ENCODE measurements at regions not wholly inside any gene's neighbourhood (a gene's known extent, or its start where the extent isn't known, plus 50 kb on each side); places are given as distances from the start of the nearest gene placed in this dataset.

- Mint-ChIP-seq H3K4me1 (no peaks in the 10 kb centered on the region), H3K9me3 (peaks cover 24% of the 10 kb centered on the region), H3K27ac (no peak overlapping the region), H3K27me3 (ENCODE audit: low read depth, poor library complexity) (no peaks in the 10 kb centered on the region), H3K4me3 (no peak overlapping the region), H3K36me3 (ENCODE audit: low read depth) (no peaks in the 10 kb centered on the region)
- no peak for TF ChIP-seq CTCF (IDR thresholded peaks at IDR 0.05)
- DNase-seq, result no peak
These were observed 191.9 kb downstream of the RND3 start for GRCh38 chr2:150295544-150295943.

GRCh38 chr2:150293771-150294170, 193.7 kb downstream of the RND3 start:
- Mint-ChIP-seq H3K4me3 (no peak overlapping the region), H3K27me3 (ENCODE audit: low read depth, poor library complexity) (no peaks in the 10 kb centered on the region), H3K4me1 (no peaks in the 10 kb centered on the region), H3K36me3 (ENCODE audit: low read depth) (no peaks in the 10 kb centered on the region), H3K27ac (no peak overlapping the region), H3K9me3 (peaks cover 9% of the 10 kb centered on the region)
- DNase-seq, result no peak
- no peak for TF ChIP-seq CTCF (IDR thresholded peaks at IDR 0.05)

GRCh38 chr2:150292807-150293206, 194.7 kb downstream of the RND3 start:
- TF ChIP-seq CTCF (IDR thresholded peaks at IDR 0.05), result no peak
- Mint-ChIP-seq H3K36me3 (ENCODE audit: low read depth) (no peaks in the 10 kb centered on the region), H3K4me3 (no peak overlapping the region), H3K4me1 (no peaks in the 10 kb centered on the region), H3K9me3 (peaks cover 9% of the 10 kb centered on the region), H3K27me3 (ENCODE audit: low read depth, poor library complexity) (no peaks in the 10 kb centered on the region), H3K27ac (no peak overlapping the region)
- DNase-seq, result no peak

- Mint-ChIP-seq H3K9me3 (peaks cover 9% of the 10 kb centered on the region), H3K27me3 (ENCODE audit: low read depth, poor library complexity) (no peaks in the 10 kb centered on the region), H3K4me3 (no peak overlapping the region), H3K27ac (no peak overlapping the region), H3K4me1 (no peaks in the 10 kb centered on the region), H3K36me3 (ENCODE audit: low read depth) (no peaks in the 10 kb centered on the region)
- TF ChIP-seq CTCF (IDR thresholded peaks at IDR 0.05), result no peak
- no peak for DNase-seq
These were observed 195.3 kb downstream of the RND3 start for GRCh38 chr2:150292192-150292591.

- H3K9me3 Mint-ChIP-seq, result no peaks in the 10 kb centered on the region
- no peak overlapping the region for H3K27ac Mint-ChIP-seq
- peaks cover 19% of the 10 kb centered on the region for H3K4me1 Mint-ChIP-seq
- DNase-seq, result no peak
- H3K36me3 Mint-ChIP-seq (ENCODE audit: low read depth), result no peaks in the 10 kb centered on the region
- TF ChIP-seq CTCF (IDR thresholded peaks at IDR 0.05), result no peak
- no peak overlapping the region for H3K4me3 Mint-ChIP-seq
- H3K27me3 Mint-ChIP-seq (ENCODE audit: low read depth, poor library complexity), result no peaks in the 10 kb centered on the region
These were observed 200.6 kb downstream of the RND3 start for GRCh38 chr2:150286730-150287362.

- no peak overlapping the region for H3K27ac Mint-ChIP-seq
- H3K27me3 Mint-ChIP-seq (ENCODE audit: low read depth, poor library complexity), result no peaks in the 10 kb centered on the region
- H3K9me3 Mint-ChIP-seq, result peaks cover 6% of the 10 kb centered on the region
- no peak overlapping the region for H3K4me3 Mint-ChIP-seq
- H3K4me1 Mint-ChIP-seq, result peaks cover 20% of the 10 kb centered on the region
- TF ChIP-seq CTCF (IDR thresholded peaks at IDR 0.05), result no peak
- H3K36me3 Mint-ChIP-seq (ENCODE audit: low read depth), result no peaks in the 10 kb centered on the region
- DNase-seq, result no peak
These were observed 203.4 kb downstream of the RND3 start for GRCh38 chr2:150284116-150284515.

Measured in nephron progenitor cell (in vitro differentiated cells).